Progenitor cell of endocrine pancreas (in vitro differentiated cells): ENCODE measurements at regions not wholly inside any gene's neighbourhood (a gene's known extent, or its start where the extent isn't known, plus 50 kb on each side); places are given as distances from the start of the nearest gene placed in this dataset.

ENCODE experiments used
- DNase-seq: peaks from one replicate; pipeline ENCODE4 v3.0.0; 2021; ENCODE audit warnings: low spot score; ENCODE audit not compliant: unreplicated experiment
- H3K27ac Mint-ChIP-seq: 2 replicates; pipeline ENCODE4 v1.8.0; 2021; ENCODE audit warnings: mild to moderate bottlenecking, moderate library complexity, mixed read lengths
- H3K27me3 Mint-ChIP-seq: 2 replicates; pipeline ENCODE4 v1.8.0; 2021; ENCODE audit warnings: mixed read lengths
- H3K36me3 Mint-ChIP-seq: 2 replicates; pipeline ENCODE4 v1.8.0; 2022; ENCODE audit warnings: mixed read lengths; ENCODE audit not compliant: insufficient read depth
- H3K4me1 Mint-ChIP-seq: 2 replicates; pipeline ENCODE4 v1.8.0; 2021; ENCODE audit warnings: low read depth, mixed read lengths
- H3K4me3 Mint-ChIP-seq: 2 replicates; pipeline ENCODE4 v1.8.0; 2021; ENCODE audit warnings: low read depth, mild to moderate bottlenecking, moderate library complexity, mixed read lengths
- H3K9me3 Mint-ChIP-seq: 2 replicates; pipeline ENCODE4 v1.8.0; 2021; ENCODE audit warnings: low read depth, mixed read lengths
- TF ChIP-seq, protein P1 (sequence below): fragments of 200-600 bp; sonication (generic); IDR thresholded peaks from one replicate; pipeline ENCODE4 v1.5.0; 2021; ENCODE audit warnings: antibody characterized with exemption, mild to moderate bottlenecking; ENCODE audit not compliant: unreplicated experiment

DNA sequence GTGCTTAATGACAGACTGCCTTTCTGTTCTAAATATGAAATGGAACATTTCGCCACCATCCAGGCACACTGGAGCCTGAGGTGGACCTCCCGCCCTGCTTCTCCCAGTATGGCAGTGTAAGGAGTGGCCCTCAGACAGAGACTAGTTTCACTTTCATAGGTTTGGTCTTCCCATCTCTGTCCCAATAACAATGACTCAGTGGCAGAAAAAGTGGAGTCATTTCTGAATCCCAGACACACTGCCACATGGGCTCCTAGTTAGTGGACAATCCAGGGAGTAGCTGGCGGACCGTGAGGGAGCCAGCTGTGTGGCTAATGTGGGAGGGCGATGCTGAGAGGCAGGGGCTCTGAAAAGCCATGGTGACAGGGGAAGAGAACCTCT is 95.6 kb upstream of the TSPAN2 start:
- Mint-ChIP-seq H3K9me3 (peaks cover 6% of the 10 kb centered on the region), H3K4me3 (no peak overlapping the region), H3K4me1 (peaks cover 13% of the 10 kb centered on the region), H3K27ac (no peak overlapping the region), H3K36me3 (no peaks in the 10 kb centered on the region), H3K27me3 (no peaks in the 10 kb centered on the region)
- TF ChIP-seq, protein P1, sequence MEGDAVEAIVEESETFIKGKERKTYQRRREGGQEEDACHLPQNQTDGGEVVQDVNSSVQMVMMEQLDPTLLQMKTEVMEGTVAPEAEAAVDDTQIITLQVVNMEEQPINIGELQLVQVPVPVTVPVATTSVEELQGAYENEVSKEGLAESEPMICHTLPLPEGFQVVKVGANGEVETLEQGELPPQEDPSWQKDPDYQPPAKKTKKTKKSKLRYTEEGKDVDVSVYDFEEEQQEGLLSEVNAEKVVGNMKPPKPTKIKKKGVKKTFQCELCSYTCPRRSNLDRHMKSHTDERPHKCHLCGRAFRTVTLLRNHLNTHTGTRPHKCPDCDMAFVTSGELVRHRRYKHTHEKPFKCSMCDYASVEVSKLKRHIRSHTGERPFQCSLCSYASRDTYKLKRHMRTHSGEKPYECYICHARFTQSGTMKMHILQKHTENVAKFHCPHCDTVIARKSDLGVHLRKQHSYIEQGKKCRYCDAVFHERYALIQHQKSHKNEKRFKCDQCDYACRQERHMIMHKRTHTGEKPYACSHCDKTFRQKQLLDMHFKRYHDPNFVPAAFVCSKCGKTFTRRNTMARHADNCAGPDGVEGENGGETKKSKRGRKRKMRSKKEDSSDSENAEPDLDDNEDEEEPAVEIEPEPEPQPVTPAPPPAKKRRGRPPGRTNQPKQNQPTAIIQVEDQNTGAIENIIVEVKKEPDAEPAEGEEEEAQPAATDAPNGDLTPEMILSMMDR: no peak
- DNase-seq: no peak

- Mint-ChIP-seq H3K4me1 (peaks cover 13% of the 10 kb centered on the region), H3K9me3 (peaks cover 6% of the 10 kb centered on the region), H3K36me3 (no peaks in the 10 kb centered on the region), H3K4me3 (no peak overlapping the region), H3K27ac (no peak overlapping the region), H3K27me3 (no peaks in the 10 kb centered on the region)
- no peak for DNase-seq
- TF ChIP-seq, protein P1: no peak
Observed at GRCh38 chr1:115184260-115184950, 95.1 kb upstream of the TSPAN2 start.

DNA sequence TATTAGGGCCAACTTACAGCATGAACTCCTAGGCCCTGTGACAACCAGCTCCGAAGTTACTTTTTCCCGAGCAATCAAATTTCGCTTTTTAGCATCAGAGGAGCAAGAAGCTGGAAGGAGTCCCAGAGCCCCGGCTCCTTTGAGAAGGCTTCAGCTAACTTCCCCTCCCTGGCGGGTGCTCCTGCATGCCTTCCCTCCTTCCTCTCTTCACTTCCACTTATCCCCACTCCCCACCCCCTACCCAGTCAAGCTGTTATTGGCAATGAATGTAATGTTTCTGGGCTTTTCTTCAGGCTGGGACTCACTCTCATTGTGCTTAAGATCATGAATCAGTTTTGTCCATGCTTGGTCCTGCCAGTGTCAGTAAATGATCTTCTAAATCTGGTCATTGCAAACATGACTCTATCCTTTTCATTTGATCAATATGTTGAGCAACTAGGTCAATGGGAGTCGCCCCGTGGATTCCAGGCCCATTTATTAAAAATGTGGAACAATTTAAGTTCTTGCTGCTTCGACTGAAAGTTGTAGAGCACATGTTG is 94.5 kb upstream of the TSPAN2 start:
- Mint-ChIP-seq H3K27ac (no peak overlapping the region), H3K9me3 (peaks cover 6% of the 10 kb centered on the region)

DNA sequence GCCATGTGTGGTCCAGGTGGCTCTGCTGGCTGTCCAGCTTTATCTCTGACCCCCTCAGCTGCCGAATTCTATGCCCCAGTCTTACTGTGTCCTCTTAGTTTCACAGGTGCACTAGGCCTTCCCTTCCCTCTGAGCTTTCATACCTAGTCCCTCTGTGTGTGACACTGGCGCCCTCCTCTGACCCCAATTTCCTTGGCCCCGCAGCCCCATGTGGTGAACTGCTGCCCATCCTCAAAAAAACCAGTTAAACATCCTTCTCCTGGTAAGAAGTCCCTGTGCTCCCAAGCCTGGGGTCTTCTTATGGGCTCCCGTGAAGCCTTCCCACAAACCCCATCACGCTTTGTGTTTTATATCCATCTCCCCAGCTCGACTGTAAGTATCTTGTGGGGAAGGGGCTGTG is 93.9 kb upstream of the TSPAN2 start:
- no peak for DNase-seq
- H3K27ac Mint-ChIP-seq: no peak overlapping the region

More for the DNA sequence above, 94.5 kb upstream of the TSPAN2 start:
- no peak overlapping the region for H3K4me3 Mint-ChIP-seq
- H3K4me1 Mint-ChIP-seq: peaks cover 7% of the 10 kb centered on the region
- no peak for DNase-seq
- no peaks in the 10 kb centered on the region for H3K27me3 Mint-ChIP-seq
- no peaks in the 10 kb centered on the region for H3K36me3 Mint-ChIP-seq
- TF ChIP-seq, protein P1: no peak

DNA sequence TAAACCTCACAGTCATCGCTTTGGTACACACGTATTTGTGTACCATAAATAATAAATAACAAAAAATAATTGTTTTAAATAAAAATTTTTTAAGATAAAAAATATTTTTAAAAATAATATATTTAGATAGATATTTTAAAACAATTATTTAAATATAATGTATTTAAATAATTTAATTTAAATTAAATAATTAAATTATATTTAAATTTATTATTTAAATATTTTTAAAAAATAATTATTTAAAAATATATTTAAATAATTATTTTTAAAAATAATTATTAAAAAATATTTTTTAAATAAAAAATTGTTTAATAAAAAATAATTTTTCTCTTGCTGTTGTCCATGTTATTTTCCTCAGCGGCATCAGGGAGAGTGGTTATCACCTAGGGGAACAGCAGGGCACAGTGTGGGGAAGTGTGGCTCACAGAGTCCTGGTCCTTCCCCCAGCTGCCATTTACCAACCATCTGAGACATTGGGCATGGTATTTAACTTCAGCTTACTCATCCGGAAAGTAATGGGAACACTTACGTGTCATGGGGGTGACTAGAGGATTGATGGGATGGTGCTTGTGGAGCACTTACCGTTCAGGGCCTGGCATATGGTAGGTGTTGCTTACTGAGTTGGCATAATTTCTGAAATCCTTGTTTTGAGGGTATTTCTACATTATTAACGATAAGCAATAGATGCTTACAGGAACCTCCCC is 92.9 kb upstream of the TSPAN2 start:
- Mint-ChIP-seq H3K4me3 (no peak overlapping the region), H3K4me1 (peaks cover 6% of the 10 kb centered on the region), H3K9me3 (no peaks in the 10 kb centered on the region), H3K27me3 (no peaks in the 10 kb centered on the region), H3K27ac (no peak overlapping the region), H3K36me3 (no peaks in the 10 kb centered on the region)
- TF ChIP-seq, protein P1: no peak
- no peak for DNase-seq

More for the DNA sequence above, 93.9 kb upstream of the TSPAN2 start:
- Mint-ChIP-seq H3K4me3 (no peak overlapping the region), H3K27me3 (no peaks in the 10 kb centered on the region), H3K36me3 (no peaks in the 10 kb centered on the region), H3K4me1 (peaks cover 6% of the 10 kb centered on the region), H3K9me3 (peaks cover 6% of the 10 kb centered on the region)
- TF ChIP-seq, protein P1: no peak
